ENCODE measurements at regions not wholly inside any gene's neighbourhood (a gene's known extent, or its start where the extent isn't known, plus 50 kb on each side); places are given as distances from the start of the nearest gene placed in this dataset.
"Not testable (repeated sequence)": the region's sequence is repeated elsewhere in the genome, so short reads cannot be mapped to it uniquely, and the experiment has no call there.

- DNase-seq: no peak
Observed at GRCh38 chr2:16227811-16228462, 287.6 kb downstream of the MYCN start.

- no peak for DNase-seq
Observed at GRCh38 chr2:16226943-16227664, 286.8 kb downstream of the MYCN start.

GRCh38 chr2:16226381-16226780, 286.0 kb downstream of the MYCN start:
- no peak for DNase-seq

DNA sequence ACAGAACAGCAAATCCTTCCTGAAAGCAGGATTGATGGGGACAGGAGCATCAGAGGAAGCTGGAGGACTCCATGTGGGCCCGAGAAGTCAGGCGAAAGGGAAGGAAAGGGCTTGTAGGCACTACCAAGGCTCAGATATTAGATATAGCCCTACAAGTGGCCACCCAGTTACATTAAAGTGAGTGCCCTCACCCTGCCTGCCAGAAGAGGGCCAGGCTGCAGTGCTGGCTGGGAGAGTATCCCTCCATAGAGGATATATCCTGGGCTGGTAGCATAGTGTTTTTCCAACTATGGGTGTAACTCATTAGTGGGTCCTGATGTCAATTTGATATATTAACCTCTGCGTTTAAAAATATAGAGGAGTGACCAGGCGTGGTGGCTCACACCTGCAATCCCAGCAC, 285.2 kb downstream of the MYCN start:
- no peak for DNase-seq

GRCh38 chr2:16225071-16225470, 284.7 kb downstream of the MYCN start:
- no peak for DNase-seq

DNA sequence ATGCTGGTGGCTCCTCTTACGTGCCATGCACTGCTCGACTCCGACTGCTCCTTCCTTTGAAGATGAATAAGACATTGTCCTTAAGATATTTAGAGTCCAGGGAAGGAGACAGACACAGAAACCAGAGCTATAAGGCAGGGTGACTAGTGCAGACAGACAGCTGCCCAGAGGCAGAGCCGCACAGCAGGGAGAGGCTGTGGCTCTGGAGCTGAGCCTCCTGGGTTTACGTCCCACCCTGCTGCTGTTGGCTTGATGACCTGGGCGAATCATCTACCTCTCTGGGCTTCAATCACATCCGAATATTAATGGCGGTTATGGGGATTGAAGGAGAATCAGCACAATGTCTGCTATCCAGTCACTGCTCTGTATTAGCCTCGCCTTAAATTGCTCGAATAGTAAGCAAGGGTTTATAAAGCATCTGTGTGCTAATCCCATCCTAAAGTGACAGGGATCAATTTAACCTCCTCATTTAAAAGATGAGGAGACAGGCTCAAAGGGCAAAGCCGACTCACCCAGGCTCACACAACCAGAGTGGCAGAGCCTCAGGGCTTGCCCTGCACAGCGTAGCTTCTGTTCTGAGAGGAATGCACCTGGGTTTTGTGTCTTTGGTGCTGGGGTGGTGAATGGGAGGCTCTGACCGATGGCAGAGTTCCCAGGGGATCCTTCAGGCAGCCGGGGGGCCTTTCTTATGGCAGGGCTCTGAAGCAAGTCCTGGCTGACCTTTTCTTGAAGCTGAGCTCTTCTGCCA, 284.1 kb downstream of the MYCN start:
- no peak for DNase-seq

DNA sequence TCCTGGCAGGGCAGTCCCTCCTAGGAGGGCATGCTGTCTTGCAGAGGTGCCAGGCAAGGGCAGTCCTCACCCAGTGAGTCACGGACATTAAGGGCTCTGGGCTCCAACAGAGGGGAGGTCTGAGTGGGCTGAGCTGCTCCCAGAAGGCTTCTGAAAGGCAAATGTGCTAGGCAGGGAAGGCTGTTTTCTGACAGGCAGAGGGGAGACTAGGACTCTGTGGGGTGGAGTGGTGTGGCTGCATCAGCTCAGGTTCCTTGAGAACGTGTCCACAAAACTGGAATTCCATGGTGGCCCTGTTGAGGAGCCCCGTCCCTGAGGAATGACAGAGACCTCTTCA, 283.5 kb downstream of the MYCN start:
- no peak for DNase-seq

DNA sequence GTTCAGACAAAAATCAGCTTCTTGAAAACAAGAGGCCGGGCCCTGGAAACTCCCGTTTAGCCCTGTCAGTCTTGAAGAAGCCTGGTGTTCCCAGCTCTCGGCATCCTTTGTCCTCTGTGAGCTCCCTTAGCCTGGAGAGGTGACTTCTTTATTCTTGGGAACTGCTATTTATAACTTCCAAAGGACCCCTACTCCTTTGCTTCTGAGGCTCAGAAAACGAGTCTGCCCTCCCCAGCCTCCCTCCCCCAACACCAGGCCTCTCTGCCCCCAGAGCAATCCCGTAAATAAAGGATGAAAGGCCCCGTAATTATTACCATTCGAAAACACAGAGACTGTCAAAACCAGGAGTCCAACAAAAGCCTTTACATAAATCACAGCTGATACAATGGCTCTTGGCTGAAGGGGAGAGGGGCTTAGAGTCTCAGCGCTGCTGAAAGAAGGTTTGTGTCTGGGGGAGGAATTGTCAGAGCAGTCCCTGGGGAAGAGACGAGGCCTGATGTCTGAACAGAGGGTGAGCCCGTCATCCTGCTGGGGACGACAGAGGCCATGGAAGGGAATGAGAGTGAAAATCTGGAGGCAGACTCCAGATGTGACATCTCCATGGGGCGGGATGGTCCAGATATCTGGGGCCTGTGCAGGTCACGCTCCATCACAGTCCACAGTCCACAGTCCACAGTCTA, 283.0 kb downstream of the MYCN start:
- no peak for DNase-seq

- no peak for DNase-seq
Observed at GRCh38 chr2:16222326-16222725, 282.0 kb downstream of the MYCN start.

- DNase-seq: no peak
Observed at GRCh38 chr2:16221461-16222010, 281.2 kb downstream of the MYCN start.

DNA sequence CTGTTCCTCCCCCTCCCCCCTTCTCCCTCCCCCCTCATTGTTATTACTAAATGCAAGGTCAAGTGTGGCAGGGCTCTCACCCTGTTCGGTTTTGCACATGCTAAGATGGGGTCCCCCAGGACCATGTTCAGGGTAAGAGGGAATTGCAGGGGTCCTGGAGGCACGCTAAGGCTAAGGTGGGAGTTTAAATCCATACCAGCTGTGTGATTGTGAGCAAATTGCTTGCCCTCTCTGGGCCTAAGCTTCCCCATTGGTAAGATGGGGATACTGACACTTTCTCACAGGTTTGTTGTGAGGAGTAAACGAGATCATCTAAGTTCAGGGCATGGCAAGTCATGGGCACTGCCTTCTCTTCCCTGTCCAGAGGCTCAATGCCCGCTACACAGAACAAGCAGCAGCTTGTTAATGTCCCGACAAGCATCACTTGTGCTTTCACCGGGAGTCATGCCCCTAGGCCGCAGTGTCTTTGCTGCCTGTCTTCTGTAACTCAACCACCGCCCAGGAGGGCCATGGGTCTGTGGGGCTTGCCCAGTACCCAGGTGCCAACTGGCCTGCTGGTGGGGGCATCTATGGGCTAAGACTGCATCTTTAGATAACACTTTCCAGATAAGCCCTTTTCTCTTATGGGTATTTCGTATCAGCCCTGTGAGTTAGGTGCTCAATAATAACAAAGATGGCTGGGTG, 279.1 kb downstream of the MYCN start:
- no peak for DNase-seq

GRCh38 chr2:16218625-16219024, 278.3 kb downstream of the MYCN start:
- no peak for DNase-seq

DNA sequence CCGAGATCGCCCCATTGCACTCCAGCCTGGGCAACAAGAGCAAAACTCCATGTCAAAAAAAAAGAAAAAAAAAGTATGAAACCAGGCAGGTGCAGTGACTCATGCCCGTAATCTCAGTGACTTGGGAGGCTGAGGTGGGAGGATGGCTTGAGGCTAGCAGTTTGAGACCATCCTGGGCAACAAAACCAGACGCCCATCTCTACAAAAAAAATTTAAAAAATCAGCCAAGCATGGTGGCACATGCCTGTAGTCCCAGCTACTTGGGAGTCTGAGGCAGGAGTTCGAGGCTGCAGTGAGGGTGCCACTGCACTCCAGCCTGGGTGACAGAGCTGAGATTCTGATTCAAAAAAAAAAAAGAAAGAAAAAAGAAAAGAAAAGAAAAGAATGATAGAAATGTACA, 277.8 kb downstream of the MYCN start:
- DNase-seq: no peak

- not testable (repeated sequence) for DNase-seq
Observed at GRCh38 chr2:16217741-16218140, 277.4 kb downstream of the MYCN start.

DNA sequence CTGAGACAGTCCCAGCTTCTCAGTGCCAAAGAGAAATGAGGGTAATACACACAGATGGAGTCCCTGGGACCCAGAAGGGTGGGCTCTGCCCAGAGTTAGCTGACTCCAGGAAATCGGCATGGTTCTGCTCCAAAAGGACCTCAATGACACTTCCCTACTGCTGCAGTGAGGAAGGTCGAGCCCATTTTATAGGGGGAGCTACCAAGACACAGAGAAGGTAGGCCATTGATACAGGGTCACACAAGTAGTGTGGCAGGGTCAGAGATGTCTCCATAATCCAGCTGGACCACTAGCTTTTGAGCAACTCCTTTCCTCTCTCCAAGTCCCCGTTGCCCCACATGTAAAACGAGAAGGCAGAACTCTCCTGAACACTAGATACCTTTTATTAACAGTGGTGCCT, 276.9 kb downstream of the MYCN start:
- DNase-seq: no peak

GRCh38 chr2:16216558-16216945, 276.2 kb downstream of the MYCN start:
- no peak for DNase-seq

DNA sequence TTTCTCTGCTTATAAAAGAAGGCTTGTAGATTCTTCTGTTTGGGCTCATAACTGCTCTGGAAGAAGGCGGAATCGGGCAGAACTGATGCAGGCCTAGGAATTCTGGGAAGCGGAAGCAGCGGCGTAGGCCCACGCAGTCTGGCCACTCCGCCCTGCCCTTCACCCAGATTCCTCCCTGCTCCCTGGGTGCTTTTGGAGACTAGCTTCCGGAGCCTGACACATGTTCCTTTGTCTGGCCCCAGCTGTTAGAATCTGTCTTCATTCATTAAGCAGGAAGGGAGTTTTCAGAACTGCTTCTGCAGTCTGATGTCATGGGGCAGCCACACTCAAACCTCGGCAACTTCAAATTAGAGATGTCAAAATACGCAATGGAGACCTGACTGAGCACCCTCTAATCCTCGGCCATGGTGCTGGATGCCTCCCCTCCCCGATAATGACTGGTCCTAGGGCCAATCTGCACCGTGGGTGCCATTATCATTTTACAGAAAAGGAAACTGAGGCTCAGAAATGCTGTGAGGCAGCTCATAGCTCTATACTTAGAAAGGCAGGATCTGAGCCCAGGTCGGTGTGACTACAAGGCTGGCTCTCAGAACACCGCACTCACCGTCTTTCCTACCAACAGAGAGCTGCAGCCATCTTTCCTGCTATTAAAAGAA, 275.7 kb downstream of the MYCN start:
- no peak for DNase-seq

- no peak for DNase-seq
Observed at GRCh38 chr2:16214861-16215260, 274.5 kb downstream of the MYCN start.

- DNase-seq: no peak
Observed at GRCh38 chr2:16214391-16214790, 274.0 kb downstream of the MYCN start.

DNA sequence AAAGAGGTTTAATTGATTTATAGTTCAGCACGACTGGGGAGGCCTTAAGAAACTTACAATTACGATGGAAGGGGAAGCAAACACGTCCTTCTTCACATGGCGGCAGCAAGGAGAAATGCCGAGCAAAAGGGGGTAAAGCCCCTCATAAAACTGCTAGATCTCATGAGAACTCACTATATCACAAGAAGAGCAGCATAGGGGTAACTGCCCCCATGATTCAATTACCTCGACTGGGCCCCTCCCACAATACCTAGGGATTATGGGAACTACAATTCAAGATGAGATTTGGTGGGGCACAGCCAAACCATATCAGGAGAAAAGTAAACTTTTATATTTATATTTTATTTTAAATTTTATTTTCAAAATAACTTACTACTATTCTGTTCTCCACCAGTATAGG, 272.0 kb downstream of the MYCN start:
- DNase-seq: no peak

DNA sequence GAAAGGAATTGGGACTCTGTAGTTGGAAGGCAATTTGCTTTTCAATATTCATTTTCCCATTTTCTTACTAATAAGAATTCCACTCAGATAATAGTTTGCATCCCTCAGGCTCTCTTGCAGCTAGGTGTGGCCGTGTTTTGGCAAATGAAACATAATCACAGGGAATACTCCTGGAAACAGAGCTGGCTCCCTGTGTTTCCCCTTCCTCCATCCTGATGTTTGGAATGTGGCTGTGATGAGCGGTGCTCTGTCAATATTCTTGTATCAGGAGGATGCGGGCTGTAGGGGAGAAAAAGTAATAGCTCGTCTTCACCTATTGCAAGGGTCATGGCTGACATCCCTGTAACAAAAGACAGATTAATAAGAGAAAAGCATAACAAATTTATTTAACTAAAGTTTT, 271.0 kb downstream of the MYCN start:
- DNase-seq: no peak

DNA sequence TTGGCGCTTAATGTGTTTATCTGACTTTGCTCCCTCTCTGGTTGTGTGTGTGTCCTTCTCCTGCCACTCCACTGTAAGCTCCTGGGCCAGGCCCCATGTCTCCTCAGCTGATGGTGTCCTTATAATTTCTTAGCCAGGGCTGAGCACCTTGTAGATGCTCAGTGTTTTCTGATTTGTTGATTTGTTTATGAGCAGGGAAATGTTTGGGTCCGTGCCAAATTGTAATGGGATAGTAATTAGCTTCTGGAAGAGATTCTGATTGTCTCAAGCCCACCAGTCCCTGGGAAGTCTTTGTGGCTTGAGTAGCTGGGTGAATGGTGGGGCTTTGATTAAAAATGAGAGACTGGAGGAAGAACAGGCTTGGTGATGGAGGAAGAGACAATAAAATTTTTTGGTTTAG, 270.5 kb downstream of the MYCN start:
- DNase-seq: no peak
